Endothelial cell of umbilical vein (primary cell): ENCODE measurements at regions not wholly inside any gene's neighbourhood (a gene's known extent, or its start where the extent isn't known, plus 50 kb on each side); places are given as distances from the start of the nearest gene placed in this dataset.

Experiments
- BruUV-seq: library from RNA; stranded (reverse); fragments of 400-500 nt; replicated peaks from 2 replicates; lab custom pipeline; 2021; lab: Mats Ljungman, UMichigan
- CTCF ChIA-PET: fragments of 300-600, 350-600 bp; sonication (Branson Sonifier 250); formaldehyde crosslinking; loops from one replicate; lab custom pipeline; 2021; ENCODE audit warnings: antibody characterized with exemption, inconsistent platforms; lab: Charles Lee
- POLR2A ChIA-PET: fragments of 300-600, 350-600 bp; sonication (Branson Sonifier 250); formaldehyde crosslinking; loops from one replicate; lab custom pipeline; 2021; ENCODE audit warnings: antibody characterized with exemption, inconsistent platforms; lab: Charles Lee
- DNase-seq: peaks from one replicate; pipeline ENCODE4 v3.0.0-alpha.2; 2011; ENCODE audit warnings: low read depth, low spot score
- FAIRE-seq: peaks from 2 replicates; lab custom pipeline; 2011; peaks lifted over from hg19 to GRCh38; lab: Jason Lieb, UNC
- H2AFZ ChIP-seq: 2 replicates; pipeline ENCODE4 v1.6.0; 2012; ENCODE audit warnings: low read depth, low read length, control low read depth, inconsistent platforms
- H3K27ac ChIP-seq: 2 replicates; pipeline ENCODE4 v1.5.1; 2011; ENCODE audit warnings: low read depth, mild to moderate bottlenecking, control low read depth, low read length, moderate library complexity; ENCODE audit not compliant: insufficient read depth
- H3K27me3 ChIP-seq, 2 experiments: 2 replicates each; pipeline versions ENCODE4 v1.6.0 to v1.6.1; 2011; ENCODE audit warnings: low read length in 2 of 2, mixed read lengths in 1 of 2; ENCODE audit not compliant: control insufficient read depth in 2 of 2, insufficient read depth in 2 of 2
- H3K36me3 ChIP-seq, 2 experiments: 2 replicates in 1 of 2; 3 replicates in 1 of 2; pipeline ENCODE4 v1.5.1; 2011; ENCODE audit warnings: low read length in 2 of 2, mild to moderate bottlenecking in 1 of 2, moderate library complexity in 1 of 2; ENCODE audit not compliant: control insufficient read depth in 2 of 2, insufficient read depth in 2 of 2; ENCODE audit errors: extremely low read depth in 1 of 2
- H3K4me1 ChIP-seq: 3 replicates; pipeline ENCODE4 v1.5.1; 2011; ENCODE audit warnings: mild to moderate bottlenecking, low read length; ENCODE audit not compliant: control insufficient read depth, insufficient read depth; ENCODE audit errors: extremely low read depth
- H3K4me2 ChIP-seq: 2 replicates; pipeline ENCODE4 v1.6.1; 2011; ENCODE audit warnings: low read length, control low read depth, mixed read lengths; ENCODE audit not compliant: insufficient read depth
- H3K4me3 ChIP-seq, 3 experiments: fragments of 200-600 bp in 1 of 3; sonication (generic), shearing (Covaris generic) in 1 of 3; replicated peaks in 1 of 3; 2 replicates each; pipeline ENCODE4 v1.5.1; 2011 to 2016; ENCODE audit warnings: control low read depth in 3 of 3, low read length in 3 of 3, mild to moderate bottlenecking in 2 of 3, inconsistent platforms in 1 of 3, low read depth in 1 of 3, moderate library complexity in 1 of 3; ENCODE audit not compliant: insufficient read depth in 1 of 3
- H3K79me2 ChIP-seq: 2 replicates; pipeline ENCODE4 v1.6.0; 2012; ENCODE audit warnings: low read length, inconsistent platforms; ENCODE audit not compliant: control insufficient read depth, insufficient read depth
- H3K9ac ChIP-seq: replicated peaks from 2 replicates; pipeline ENCODE3; 2011; ENCODE audit warnings: low read length, control low read depth; ENCODE audit not compliant: insufficient read depth; ENCODE audit errors: extremely low read depth
- H3K9me1 ChIP-seq: replicated peaks from 3 replicates; pipeline ENCODE4 v1.6.0; 2011; ENCODE audit warnings: mild to moderate bottlenecking, low read length; ENCODE audit not compliant: control insufficient read depth, insufficient read depth; ENCODE audit errors: extremely low read depth
- H3K9me3 ChIP-seq: replicated peaks from 2 replicates; pipeline ENCODE4 v1.5.1; 2012; ENCODE audit warnings: low read length, inconsistent platforms; ENCODE audit not compliant: control insufficient read depth, insufficient read depth
- H4K20me1 ChIP-seq: replicated peaks from 2 replicates; pipeline ENCODE3; 2011; ENCODE audit warnings: mild to moderate bottlenecking, low read length; ENCODE audit not compliant: control insufficient read depth, insufficient read depth; ENCODE audit errors: extremely low read depth
- EZH2 ChIP-seq: IDR thresholded peaks from 2 replicates; pipeline ENCODE4 v1.6.1; 2012; ENCODE audit warnings: borderline replicate concordance, low read depth, mild to moderate bottlenecking, moderate library complexity, low read length, inconsistent platforms; ENCODE audit not compliant: severe bottlenecking
- GATA2 ChIP-seq: IDR thresholded peaks from 2 replicates; pipeline ENCODE4 v1.7.0; 2011; ENCODE audit warnings: low read depth, mild to moderate bottlenecking, moderate library complexity, mixed read lengths, low read length; ENCODE audit not compliant: insufficient read length, insufficient read depth
- JUN ChIP-seq: IDR thresholded peaks from 2 replicates; pipeline ENCODE4 v1.6.1; 2011; ENCODE audit warnings: borderline replicate concordance, low read depth; ENCODE audit not compliant: insufficient read length, insufficient read depth
- MYC ChIP-seq: IDR thresholded peaks from one replicate; pipeline ENCODE4 v1.6.1; 2011; ENCODE audit warnings: mild to moderate bottlenecking, low read depth, low read length
- dilution Hi-C: fragments of 300-500 bp; cut with MboI; formaldehyde crosslinking; loops from one replicate; pipeline ENCODE4 v1.15.0; 2019; ENCODE audit warnings: low sequenced_read_pairs; ENCODE audit not compliant: extremely low pct_ligation_motif_present
- intact Hi-C: fragments of 100-400 bp; cut with micrococcal nuclease; formaldehyde crosslinking; loops from one replicate; pipeline ENCODE4 v1.10.0; 2022
- TF ChIP-seq, protein P1 (sequence below): IDR thresholded peaks from 2 replicates; pipeline ENCODE4 v1.6.1; 2011; ENCODE audit not compliant: insufficient read depth, insufficient read length
- TF ChIP-seq, protein P2 (sequence below), 2 donors: IDR thresholded peaks; 1 replicate in 1 of 2; 2 replicates in 1 of 2; pipeline ENCODE4 v1.5.1; 2011; ENCODE audit warnings: low read length in 2 of 2, mild to moderate bottlenecking in 2 of 2, moderate library complexity in 2 of 2, control low read depth in 1 of 2, inconsistent platforms in 1 of 2, low read depth in 1 of 2; ENCODE audit not compliant: insufficient read depth in 1 of 2; ENCODE audit errors: extremely low read depth in 1 of 2

DNA sequence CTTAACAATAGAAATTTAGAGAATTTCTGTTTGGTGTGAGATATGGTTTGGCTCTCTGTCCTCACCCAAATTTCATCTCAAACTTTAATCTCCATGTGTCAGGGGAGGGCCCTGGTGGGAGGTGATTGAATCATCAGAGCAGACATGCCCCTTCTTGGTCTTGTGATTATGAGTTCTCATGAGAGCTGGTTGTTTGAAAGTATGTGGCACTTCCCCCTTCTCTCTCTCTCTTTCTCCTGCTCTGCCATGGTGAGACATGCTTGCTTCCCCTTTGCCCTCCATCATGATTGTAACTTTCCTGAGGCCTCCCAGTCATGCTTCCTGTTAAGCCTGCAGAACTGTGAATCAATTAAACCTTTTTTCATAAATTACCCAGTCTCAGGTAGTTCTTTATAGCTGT lies 524.7 kb upstream of the ACVR2A start:
- Histone ChIP-seq H3K4me1 (no peaks in the 10 kb centered on the region), H3K36me3 (no peaks in the 10 kb centered on the region), H2AFZ (no peak overlapping the region), H3K27me3 (no peaks in the 10 kb centered on the region), H4K20me1 (no peaks in the 10 kb centered on the region), H3K9ac (no peak overlapping the region), H3K9me1 (no peaks in the 10 kb centered on the region), H3K79me2 (no peaks in the 10 kb centered on the region), H3K9me3 (peaks cover 3% of the 10 kb centered on the region), H3K27ac (no peak overlapping the region), H3K4me3 (no peak overlapping the region), H3K4me2 (no peak overlapping the region)
- intact Hi-C loops, result no loop called here
- no peak for DNase-seq
- no TSS peak for BruUV-seq
- CTCF ChIA-PET, result no interaction called here
- POLR2A ChIA-PET, result no interaction called here
- TF ChIP-seq, protein P1, sequence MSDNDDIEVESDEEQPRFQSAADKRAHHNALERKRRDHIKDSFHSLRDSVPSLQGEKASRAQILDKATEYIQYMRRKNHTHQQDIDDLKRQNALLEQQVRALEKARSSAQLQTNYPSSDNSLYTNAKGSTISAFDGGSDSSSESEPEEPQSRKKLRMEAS, result no peak
- TF ChIP-seq EZH2 (no peak), MYC (no peak), GATA2 (no peak)
- TF ChIP-seq, protein P2, sequence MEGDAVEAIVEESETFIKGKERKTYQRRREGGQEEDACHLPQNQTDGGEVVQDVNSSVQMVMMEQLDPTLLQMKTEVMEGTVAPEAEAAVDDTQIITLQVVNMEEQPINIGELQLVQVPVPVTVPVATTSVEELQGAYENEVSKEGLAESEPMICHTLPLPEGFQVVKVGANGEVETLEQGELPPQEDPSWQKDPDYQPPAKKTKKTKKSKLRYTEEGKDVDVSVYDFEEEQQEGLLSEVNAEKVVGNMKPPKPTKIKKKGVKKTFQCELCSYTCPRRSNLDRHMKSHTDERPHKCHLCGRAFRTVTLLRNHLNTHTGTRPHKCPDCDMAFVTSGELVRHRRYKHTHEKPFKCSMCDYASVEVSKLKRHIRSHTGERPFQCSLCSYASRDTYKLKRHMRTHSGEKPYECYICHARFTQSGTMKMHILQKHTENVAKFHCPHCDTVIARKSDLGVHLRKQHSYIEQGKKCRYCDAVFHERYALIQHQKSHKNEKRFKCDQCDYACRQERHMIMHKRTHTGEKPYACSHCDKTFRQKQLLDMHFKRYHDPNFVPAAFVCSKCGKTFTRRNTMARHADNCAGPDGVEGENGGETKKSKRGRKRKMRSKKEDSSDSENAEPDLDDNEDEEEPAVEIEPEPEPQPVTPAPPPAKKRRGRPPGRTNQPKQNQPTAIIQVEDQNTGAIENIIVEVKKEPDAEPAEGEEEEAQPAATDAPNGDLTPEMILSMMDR (IDR thresholded peaks at IDR 0.05; ENCODE audit: extremely low read depth in 1 of 2, insufficient read depth in 1 of 2, low read depth in 1 of 2, low read length in 2 of 2), result no peak
- no peak for FAIRE-seq
- dilution Hi-C loops, result no loop called here

DNA sequence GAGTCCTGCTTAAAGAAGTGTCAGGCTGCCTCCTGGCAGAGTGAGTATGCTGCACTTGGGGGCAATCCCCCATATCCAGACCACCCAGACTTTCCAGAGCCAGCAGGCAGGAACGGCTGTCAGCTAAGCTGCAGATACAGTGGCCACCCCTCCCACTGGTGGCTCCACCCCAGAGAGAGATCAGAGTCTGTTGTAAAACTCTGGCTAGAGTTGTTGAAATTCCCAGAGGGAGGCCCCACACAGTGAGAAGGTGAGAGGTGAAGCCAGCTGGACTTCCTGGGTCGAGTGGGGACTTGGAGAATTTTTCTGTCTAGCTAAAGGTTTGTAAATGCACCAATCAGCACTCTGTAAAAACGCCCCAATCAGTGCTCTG lies 533.8 kb upstream of the ACVR2A start:
- ChIA-PET POLR2A (no interaction called here), CTCF (no interaction called here)
- H3K9me1 ChIP-seq, result no peaks in the 10 kb centered on the region
- H3K9me3 ChIP-seq, result no peaks in the 10 kb centered on the region
- no peaks in the 10 kb centered on the region for H4K20me1 ChIP-seq
- no TSS peak for BruUV-seq
- intact Hi-C loops, result no loop called here
- no peaks in the 10 kb centered on the region for H3K4me1 ChIP-seq
- H3K36me3 ChIP-seq, result no peaks in the 10 kb centered on the region
- no peak overlapping the region for H2AFZ ChIP-seq
- H3K79me2 ChIP-seq, result no peaks in the 10 kb centered on the region
- H3K9ac ChIP-seq, result no peak overlapping the region
- H3K4me2 ChIP-seq, result no peak overlapping the region
- FAIRE-seq (no peak), DNase-seq (no peak)
- H3K27me3 ChIP-seq, result no peaks in the 10 kb centered on the region
- dilution Hi-C loops, result no loop called here
- TF ChIP-seq JUN (no peak), GATA2 (no peak)
- no peak overlapping the region for H3K27ac ChIP-seq
- H3K4me3 ChIP-seq, result no peak overlapping the region
